LNCAP (cell line): ENCODE measurements at regions not wholly inside any gene's neighbourhood (a gene's known extent, or its start where the extent isn't known, plus 50 kb on each side); places are given as distances from the start of the nearest gene placed in this dataset.

Experiments used
- CTCF ChIP-seq: fragments of 450-650 bp; IDR thresholded peaks from 2 replicates; pipeline ENCODE4 v1.5.1; 2017; ENCODE audit warnings: mild to moderate bottlenecking

DNA sequence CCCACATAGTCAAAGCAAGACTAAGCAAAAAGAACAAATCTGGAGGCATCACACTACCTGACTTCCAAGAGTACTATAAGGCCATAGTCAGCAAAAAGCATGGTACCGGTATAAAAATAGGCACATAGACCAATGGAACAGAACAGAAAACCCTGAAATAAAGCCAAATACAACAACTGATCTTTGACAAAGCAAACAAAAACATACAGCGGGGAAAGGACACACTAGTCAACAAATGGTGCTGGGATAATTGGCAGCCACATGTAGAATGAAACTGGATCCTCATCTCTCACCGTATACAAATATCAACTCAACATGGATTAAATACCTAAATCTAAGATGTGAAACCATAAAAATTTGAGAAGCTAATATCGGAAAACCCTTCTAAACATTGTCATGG lies 819.3 kb upstream of the FRG1 start:
- TF ChIP-seq CTCF: no peak

GRCh38 chr4:189124149-189124758 lies 816.4 kb upstream of the FRG1 start:
- TF ChIP-seq CTCF: peak; percentile 71

DNA sequence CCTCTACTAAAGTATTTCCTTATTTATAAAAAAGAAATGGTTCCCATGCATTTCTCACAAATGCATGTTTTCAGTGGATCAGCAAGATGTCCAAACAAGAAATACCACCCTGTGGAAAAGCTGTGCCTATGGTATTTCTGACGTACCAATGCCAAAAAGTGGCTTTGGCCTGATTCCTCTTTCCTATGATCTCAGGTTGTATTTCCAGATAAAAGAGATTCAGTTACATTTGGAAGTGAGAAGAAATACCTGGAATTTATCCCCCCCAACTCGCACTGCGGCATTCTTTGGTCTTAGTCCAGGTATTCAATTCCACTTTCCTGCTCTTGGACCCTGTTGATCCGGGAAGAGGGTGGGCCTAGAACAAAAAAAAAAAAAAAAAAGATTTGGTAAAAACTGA lies 815.9 kb upstream of the FRG1 start:
- TF ChIP-seq CTCF: no peak

DNA sequence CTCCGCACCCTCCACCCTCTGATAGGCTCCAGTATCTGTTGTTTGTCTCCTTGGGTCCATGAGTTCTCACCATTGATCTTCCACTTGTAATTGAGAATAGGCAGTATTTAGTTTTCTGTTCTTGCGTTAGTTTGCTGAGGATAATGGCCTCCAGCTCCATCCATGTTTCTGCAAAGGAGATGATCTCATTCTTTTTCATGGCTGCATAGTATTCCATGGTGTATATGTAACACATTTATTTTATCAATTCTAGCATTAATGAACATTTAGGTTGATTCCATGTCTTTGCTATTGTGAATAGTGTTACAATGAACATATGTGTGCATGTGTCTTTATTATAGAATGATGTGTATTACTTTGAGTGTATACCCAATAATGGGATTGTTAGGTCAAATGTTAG lies 814.6 kb upstream of the FRG1 start:
- no peak for TF ChIP-seq CTCF

- TF ChIP-seq CTCF: no peak
Measured at GRCh38 chr4:189128341-189128740, 812.3 kb upstream of the FRG1 start.

DNA sequence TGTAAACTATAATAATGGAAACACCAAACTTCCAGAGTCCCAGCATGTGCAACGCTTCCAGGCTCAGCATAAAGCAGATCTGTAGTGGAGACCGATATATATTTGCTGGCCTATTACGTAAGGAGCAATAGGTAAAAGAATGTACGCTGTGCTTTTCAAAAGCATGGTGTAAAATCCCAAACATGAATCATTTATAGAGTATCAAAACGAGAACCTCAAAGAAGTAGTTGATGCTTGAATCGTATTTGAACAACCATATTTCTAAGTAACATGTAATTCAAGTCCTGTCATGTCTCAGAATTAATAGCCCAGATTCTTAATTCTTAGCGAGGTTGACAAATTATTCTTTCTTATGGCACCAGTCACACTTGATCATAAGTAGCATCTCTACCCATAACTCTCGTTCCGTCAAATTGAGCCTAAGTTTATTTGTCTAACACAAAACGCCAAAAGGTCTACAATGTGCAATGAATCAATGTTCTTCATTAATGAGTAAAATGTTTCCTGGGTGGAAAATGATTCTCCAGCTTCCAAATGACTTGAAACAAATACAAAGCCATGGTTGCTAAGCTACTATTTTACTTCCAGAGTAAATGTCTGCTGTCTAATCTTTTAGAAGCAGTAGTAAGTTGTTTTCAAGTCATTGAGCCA lies 811.5 kb upstream of the FRG1 start:
- TF ChIP-seq CTCF: no peak

GRCh38 chr4:189131118-189131517 lies 809.6 kb upstream of the FRG1 start:
- TF ChIP-seq CTCF: no peak

- no peak for TF ChIP-seq CTCF
Measured at GRCh38 chr4:189136462-189136861, 804.2 kb upstream of the FRG1 start.
